GM12872 (cell line): ENCODE measurements at regions not wholly inside any gene's neighbourhood (a gene's known extent, or its start where the extent isn't known, plus 50 kb on each side); places are given as distances from the start of the nearest gene placed in this dataset.

Experiments
- CTCF ChIP-seq: IDR thresholded peaks from 3 replicates; pipeline ENCODE4 v1.5.1; 2011; ENCODE audit warnings: low read depth, mild to moderate bottlenecking, low read length, moderate library complexity; ENCODE audit not compliant: insufficient read depth

DNA sequence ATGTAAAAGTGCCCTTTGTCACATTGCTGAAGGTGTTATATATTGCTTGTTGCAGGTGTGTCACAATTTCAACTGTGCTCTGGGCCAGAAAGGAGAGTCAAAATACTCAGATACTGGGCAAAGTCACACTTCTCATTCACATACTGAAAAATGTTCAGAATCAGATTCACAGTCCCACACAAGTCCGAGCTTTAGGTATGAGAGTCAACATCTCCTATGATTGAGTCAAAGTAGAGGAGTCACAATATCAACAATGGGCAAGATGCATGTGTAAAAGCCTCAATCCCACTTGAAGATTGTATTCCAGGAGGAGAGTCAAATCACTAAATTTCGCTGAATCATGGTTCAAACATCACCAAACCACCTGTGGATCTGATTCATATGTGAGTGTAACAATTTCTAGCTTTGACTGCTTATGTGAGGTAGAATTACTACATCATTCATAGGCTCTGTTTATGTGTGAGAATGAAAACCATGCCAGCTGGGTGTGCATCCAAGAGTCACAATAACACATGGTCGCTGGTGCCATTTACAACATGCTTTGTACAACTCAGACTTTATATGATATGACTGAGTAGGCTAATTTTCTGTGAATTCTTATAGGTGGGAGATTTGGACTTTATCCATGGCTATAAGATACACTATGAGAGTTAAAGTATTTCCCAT lies 1039.8 kb upstream of the AMELY start:
- no peak for TF ChIP-seq CTCF

- TF ChIP-seq CTCF: no peak
These were observed 1032.6 kb upstream of the AMELY start for GRCh38 chrY:7944135-7944534.

GRCh38 chrY:7942711-7943110 lies 1031.2 kb upstream of the AMELY start:
- no peak for TF ChIP-seq CTCF

DNA sequence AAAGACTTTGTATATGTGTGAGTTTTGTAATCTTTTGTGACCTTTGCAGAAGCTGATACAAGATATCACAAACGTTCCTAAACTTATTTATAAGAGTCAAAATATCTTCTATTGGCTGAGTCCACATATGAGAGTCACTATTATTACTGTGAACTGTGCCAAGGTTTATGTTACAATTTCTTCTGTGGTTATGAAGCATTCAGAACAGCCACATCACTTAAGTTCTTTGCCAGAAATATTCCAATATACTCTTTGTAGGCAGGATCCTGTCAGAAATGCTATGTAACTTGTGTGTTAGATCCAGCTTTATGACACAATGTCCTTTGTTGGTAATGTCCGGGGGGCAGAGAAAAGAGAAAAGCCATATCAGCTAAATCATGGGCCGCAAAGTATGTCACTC lies 1030.3 kb upstream of the AMELY start:
- TF ChIP-seq CTCF: no peak

GRCh38 chrY:7938982-7939718 lies 1027.6 kb upstream of the AMELY start:
- no peak for TF ChIP-seq CTCF

GRCh38 chrY:7936831-7937230 lies 1025.3 kb upstream of the AMELY start:
- no peak for TF ChIP-seq CTCF

DNA sequence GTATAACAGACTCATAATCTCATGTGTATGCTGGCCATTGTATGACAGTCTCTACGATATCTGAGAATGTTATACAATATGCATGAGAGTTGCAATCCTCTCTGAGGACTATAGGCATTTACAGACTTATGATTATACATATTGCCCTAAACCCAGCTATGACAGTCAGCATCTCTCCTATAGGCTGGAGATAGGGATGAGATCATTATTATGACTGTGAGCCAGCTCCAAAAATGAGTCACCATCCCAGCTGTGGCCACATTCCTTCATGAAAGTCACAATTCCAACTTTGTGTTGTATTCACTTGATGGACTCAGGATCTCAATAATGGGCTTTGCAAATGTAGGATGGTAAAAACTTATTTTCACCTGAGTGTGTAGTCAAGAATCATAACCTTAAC lies 1024.5 kb upstream of the AMELY start:
- no peak for TF ChIP-seq CTCF
